NCI-H526 (cell line): ENCODE measurements at regions not wholly inside any gene's neighbourhood (a gene's known extent, or its start where the extent isn't known, plus 50 kb on each side); places are given as distances from the start of the nearest gene placed in this dataset.

ENCODE experiments used
- DNase-seq, 2 experiments: peaks; one replicate each; lab custom pipeline; 2025; lab: John Stamatoyannopoulos, UW

DNA sequence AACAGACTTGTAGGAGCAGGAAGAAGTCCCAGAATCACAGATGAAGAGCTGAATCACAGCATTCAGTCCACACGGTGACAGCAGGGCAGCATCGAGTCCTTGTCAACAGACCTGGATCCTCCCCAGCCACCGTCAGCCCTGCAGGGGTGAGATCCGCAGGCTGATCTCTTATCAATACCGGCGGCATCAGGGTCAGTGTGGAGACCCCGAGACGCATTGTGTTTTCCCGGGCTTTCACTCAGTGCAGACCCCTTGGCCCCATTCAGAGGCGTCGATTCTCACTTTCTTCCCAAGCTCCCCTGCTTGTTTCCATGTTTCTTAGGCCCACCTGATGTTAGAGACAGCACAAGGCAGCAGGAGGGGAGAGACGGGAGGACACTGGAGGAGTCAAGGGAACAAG is 609.6 kb downstream of the PTPRU start:
- DNase-seq, result no peak

DNA sequence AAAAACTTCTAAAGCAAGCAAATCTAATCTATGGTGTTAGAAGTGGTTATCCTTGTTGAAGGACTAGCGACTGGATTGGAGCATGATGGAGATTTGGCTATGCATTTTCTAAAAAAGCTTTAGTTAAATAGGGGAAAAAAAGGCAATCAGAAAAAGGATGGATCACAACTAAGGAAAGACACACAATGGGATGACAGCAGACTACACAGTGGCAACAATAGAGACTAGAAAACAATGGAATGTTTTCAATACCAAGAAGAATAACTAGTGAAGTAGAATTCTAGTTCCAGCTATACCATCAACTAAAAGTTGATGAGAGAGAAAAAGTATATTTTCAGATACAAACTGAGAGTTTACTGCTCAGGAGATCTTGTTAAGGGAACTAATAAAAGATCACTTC is 605.8 kb downstream of the PTPRU start:
- DNase-seq, result no peak

DNA sequence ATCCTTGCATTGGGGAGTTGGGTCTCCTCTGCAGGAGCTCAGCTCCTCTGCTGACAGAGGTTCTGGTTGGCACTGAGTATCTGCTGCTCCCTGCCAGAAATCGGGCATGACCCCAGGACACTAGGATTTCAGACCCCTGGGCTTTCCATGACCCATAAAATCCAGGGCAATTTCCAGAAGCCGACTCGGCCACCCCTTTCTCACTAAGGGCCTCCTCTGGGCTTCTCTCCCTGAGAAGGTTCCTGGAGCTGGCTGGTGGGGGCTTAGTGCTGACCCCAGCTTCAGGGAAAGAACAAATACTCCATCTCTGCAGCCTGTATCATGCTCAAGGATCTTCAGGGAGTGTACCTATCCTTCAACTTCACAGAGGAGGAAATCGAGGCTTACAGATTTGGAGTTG is 603.4 kb downstream of the PTPRU start:
- no peak for DNase-seq

GRCh38 chr1:29838738-29839320 is 602.5 kb downstream of the PTPRU start:
- DNase-seq, result no peak

GRCh38 chr1:29836651-29837646 is 600.6 kb downstream of the PTPRU start:
- DNase-seq, result no peak

DNA sequence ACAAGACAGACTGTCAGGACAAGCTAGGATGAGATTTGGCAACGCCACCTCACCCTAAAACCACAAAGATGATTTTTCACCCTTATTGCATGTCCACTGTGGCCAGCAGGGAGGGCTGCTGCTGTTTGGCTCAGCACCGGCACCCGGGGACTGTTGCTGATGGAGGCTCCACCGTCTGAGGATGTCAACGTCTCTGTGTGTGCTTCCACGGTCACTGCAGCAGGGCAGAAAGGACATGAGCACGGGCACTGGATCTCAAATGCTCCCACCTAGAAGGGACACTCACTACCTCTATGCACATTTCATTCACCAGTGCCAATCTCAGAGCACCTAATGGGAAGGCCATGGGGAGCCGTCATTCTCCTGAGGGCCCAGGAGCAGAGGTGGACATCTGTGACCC is 599.6 kb downstream of the PTPRU start:
- no peak for DNase-seq

DNA sequence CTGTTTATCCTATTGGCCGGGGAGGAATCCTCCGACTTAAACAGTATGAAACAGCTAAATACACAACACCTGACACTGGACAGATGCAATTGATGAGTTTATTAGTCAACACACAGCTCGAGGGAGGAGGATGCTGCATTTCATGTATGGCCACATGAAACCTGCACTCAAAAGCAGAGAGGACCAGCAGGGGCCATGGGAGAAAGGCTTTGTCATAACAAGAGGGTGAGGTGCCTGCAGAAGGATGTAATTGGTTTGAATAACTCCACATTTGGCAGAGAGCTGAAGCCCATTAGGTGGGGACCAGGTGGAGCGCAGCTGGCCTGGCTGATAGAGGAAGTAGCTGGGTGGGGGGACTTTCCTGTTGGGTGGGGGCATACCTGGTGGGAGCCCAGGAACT is 599.1 kb downstream of the PTPRU start:
- DNase-seq, result no peak

- no peak for DNase-seq
Measured at GRCh38 chr1:29833581-29833980, 597.3 kb downstream of the PTPRU start.

DNA sequence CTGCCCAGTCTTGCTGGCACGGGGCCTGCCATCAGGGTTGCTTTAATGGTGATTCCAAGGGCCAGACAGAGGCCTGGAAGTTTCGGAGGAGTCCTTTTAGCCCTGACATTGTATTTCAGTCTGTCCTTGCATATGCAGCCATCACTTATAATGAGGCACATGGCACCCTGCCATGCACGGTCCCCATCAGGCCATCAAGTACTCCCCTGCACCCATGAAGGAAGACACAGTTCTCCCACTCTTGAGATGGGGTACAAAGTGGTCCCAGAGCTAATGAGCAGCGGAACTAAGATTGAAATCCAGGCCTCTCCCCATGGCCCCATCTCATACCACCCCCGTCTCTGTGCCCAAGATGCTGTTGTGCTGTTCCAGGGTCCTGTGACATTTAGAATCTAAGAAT is 596.6 kb downstream of the PTPRU start:
- DNase-seq, result no peak

DNA sequence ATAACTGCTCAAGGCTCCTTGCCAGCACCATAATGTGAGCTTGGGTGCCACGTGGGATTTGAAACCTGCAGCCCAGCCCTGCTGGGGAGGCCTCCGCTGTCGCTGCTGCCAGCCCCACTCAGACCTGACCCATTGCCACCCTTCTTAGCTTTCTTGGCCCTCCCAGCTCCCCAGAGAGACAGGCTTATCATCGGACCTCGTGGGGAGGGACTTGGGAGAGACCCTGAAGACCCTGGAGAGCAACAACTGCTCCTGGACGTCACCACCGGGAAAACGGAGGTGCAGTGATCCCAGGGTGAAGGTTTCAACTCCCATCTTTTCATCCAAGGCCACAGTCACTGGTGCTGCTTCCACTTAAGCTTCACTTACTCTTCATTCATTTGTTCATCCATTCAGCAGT is 596.1 kb downstream of the PTPRU start:
- DNase-seq, result no peak

DNA sequence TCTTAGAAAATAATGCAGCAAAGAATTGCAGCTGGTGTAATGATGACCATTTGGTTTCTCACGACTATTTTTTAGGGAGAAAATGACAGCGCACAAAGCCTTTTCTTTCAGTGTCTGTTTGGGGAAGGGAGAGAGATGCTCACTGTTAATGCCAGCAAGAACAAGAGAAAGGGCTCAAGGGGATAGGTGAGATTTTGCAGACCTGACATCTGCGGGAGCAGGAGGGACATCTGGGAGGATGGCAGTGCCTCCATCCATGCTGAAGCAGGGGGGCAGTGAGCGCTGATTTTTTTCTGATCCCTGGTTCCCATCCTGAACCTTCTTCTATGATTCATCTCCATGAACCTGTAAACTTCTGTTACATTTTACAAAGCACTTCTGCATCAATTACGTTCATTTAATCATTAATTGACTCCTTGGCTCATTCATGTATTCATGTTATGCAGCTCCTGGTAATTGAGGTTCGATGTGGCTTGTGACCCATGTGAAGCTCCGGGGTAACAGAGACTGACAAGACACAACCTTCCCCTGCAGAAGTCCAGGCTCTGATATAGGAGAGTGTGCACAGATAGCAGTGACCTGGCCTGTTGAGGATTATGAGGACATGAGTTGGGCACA is 595.3 kb downstream of the PTPRU start:
- DNase-seq, result no peak

GRCh38 chr1:29830916-29831315 is 594.6 kb downstream of the PTPRU start:
- no peak for DNase-seq

DNA sequence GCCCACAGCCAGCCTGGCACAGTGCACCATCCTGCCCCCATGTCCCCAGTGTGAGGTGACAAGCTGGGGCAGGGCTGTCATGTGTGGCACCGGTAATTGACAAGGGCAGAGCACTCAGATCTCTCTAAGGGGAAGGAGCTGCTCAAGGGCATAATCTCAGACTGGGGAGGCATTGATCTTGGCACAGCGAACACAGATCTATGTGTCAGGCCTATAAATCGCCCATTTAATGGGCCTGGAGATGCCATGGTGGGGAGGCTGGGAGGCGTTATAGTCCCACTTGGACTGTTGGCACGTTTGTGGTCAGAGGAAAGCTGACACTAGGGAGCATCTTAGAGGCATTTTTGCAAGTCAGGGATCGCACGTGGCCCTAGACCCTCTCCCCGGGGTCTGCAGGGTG is 594.1 kb downstream of the PTPRU start:
- no peak for DNase-seq

GRCh38 chr1:29829448-29830344 is 593.4 kb downstream of the PTPRU start:
- no peak for DNase-seq

GRCh38 chr1:29828526-29829447 is 592.5 kb downstream of the PTPRU start:
- DNase-seq, result no peak

- DNase-seq, result no peak
Measured at GRCh38 chr1:29827801-29828525, 591.6 kb downstream of the PTPRU start.

DNA sequence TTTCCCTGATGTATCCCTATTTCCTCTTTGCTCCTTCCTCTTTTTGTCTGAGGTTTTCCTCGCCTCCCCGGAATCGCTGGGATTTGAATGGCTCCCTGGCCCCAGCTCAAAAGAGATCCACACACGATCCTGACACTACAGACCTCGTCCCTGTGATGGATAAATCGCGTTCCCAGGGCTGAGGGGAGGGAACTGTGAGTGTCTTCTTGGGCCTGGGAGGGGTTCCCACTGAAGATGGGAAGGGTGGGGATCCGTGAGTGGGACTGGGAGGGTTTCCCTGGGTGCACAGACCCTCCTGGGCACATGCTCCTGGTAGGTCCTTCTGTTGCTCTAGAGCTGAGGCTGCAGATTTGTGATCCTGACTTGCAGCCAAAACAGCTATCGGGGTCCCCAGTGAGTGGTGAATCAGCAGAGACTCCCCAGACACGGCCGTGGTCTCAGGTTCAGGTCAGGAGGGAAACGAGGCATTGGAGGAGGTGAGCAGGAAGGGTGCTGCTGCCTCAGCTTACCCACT is 591.0 kb downstream of the PTPRU start:
- DNase-seq, result no peak

DNA sequence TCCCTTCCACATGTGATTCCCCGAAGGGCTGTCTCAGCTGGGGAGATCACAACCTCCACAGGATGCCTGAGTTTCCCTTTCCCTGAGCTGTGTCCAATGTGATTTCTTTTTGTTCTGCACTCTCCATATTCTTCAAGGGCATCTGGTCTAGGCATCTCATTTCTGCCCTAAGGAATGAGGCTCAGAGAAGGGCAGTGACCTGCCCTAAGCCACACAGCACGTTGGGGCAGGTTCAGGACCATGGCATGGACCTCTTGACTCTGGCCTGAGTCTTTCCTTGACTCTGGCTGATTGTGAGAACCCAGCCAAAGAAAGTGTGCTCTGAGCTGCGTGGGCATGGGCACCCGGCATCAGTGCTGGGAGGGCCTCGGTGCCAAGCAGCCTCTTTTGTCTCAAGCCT is 590.3 kb downstream of the PTPRU start:
- no peak for DNase-seq

DNA sequence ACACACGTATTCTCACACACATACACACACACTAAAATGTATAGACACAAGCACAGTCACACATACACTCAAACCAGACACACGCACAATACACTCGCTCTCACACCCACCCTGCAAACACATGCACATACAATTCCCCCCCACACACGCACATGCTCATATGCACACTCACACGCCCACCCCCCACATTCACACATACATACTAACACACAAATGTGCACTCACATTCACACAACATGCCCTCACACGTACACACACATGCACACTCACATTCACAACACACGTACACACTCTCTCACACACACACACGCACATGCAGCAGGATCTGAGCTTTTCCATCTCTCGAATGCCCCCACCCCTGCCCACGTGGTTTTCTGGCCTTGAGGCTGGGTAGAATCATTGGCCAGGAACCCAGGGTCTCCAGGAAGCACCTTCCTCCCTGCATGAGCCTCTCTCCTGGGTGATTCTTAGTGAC is 589.7 kb downstream of the PTPRU start:
- DNase-seq, result no peak
